H9 (cell line): ENCODE measurements at regions not wholly inside any gene's neighbourhood (a gene's known extent, or its start where the extent isn't known, plus 50 kb on each side); places are given as distances from the start of the nearest gene placed in this dataset.

Source experiments
- DNase-seq: peaks from one replicate; pipeline ENCODE4 v3.0.0-alpha.2; 2017
- H2AFZ ChIP-seq: one replicate; pipeline ENCODE4 v1.6.1; 2013; ENCODE audit warnings: mild to moderate bottlenecking, low read length, control low read depth, moderate library complexity
- H2AK5ac ChIP-seq: 2 replicates; pipeline ENCODE4 v1.6.1; 2013; ENCODE audit warnings: low read length, control low read depth, mixed read lengths; ENCODE audit not compliant: insufficient read length
- H2BK120ac ChIP-seq: one replicate; pipeline ENCODE4 v1.6.1; 2013; ENCODE audit warnings: low read depth, mild to moderate bottlenecking, low read length, control low read depth, inconsistent platforms; ENCODE audit not compliant: poor library complexity, severe bottlenecking
- H2BK12ac ChIP-seq: 2 replicates; pipeline ENCODE4 v1.6.1; 2013; ENCODE audit warnings: low read length, control low read depth, mixed read lengths, low read depth; ENCODE audit not compliant: insufficient read length
- H2BK15ac ChIP-seq: 2 replicates; pipeline ENCODE4 v1.6.1; 2013; ENCODE audit warnings: low read depth, low read length, control low read depth
- H2BK20ac ChIP-seq: one replicate; pipeline ENCODE4 v1.6.1; 2013; ENCODE audit warnings: low read depth, mild to moderate bottlenecking, low read length, control low read depth, inconsistent platforms; ENCODE audit not compliant: poor library complexity, severe bottlenecking
- H2BK5ac ChIP-seq: 2 replicates; pipeline ENCODE4 v1.6.1; 2013; ENCODE audit warnings: low read length, control low read depth, mixed read lengths; ENCODE audit not compliant: insufficient read length
- H3K14ac ChIP-seq: 2 replicates; pipeline ENCODE4 v1.6.1; 2013; ENCODE audit warnings: low read length, control low read depth; ENCODE audit not compliant: insufficient read depth
- H3K18ac ChIP-seq: 2 replicates; pipeline ENCODE4 v1.6.1; 2013; ENCODE audit warnings: low read depth, mild to moderate bottlenecking, mixed read lengths, low read length, control low read depth; ENCODE audit not compliant: insufficient read length
- H3K23ac ChIP-seq: 2 replicates; pipeline ENCODE4 v1.6.1; 2013; ENCODE audit warnings: low read length, control low read depth, mixed read lengths, low read depth; ENCODE audit not compliant: insufficient read length
- H3K23me2 ChIP-seq: 2 replicates; pipeline ENCODE4 v1.6.1; 2013; ENCODE audit warnings: low read depth, mild to moderate bottlenecking, mixed read lengths, low read length, control low read depth; ENCODE audit not compliant: insufficient read length, poor library complexity, severe bottlenecking
- H3K27ac ChIP-seq: 2 replicates; pipeline ENCODE4 v1.5.1; 2013; ENCODE audit warnings: low read length, control low read depth, mixed read lengths, low read depth; ENCODE audit not compliant: insufficient read length
- H3K27me3 ChIP-seq: 2 replicates; pipeline ENCODE4 v1.6.1; 2013; ENCODE audit warnings: low read length, control low read depth, inconsistent platforms; ENCODE audit not compliant: insufficient read depth
- H3K4ac ChIP-seq: 2 replicates; pipeline ENCODE4 v1.6.1; 2013; ENCODE audit warnings: low read depth, mild to moderate bottlenecking, control low read depth, inconsistent platforms, low read length, moderate library complexity
- H3K4me1 ChIP-seq: 2 replicates; pipeline ENCODE4 v1.6.1; 2013; ENCODE audit warnings: low read length, control low read depth, inconsistent platforms; ENCODE audit not compliant: insufficient read depth
- H3K4me2 ChIP-seq: 2 replicates; pipeline ENCODE4 v1.6.1; 2013; ENCODE audit warnings: low read length, control low read depth, mixed read lengths; ENCODE audit not compliant: insufficient read length, insufficient read depth
- H3K56ac ChIP-seq: 2 replicates; pipeline ENCODE4 v1.6.1; 2013; ENCODE audit warnings: low read depth, mild to moderate bottlenecking, mixed read lengths, low read length, control low read depth; ENCODE audit not compliant: insufficient read length
- H3K79me1 ChIP-seq: 2 replicates; pipeline ENCODE4 v1.6.1; 2013; ENCODE audit warnings: low read depth, mild to moderate bottlenecking, moderate library complexity, low read length, control low read depth, inconsistent platforms; ENCODE audit not compliant: insufficient read depth, poor library complexity, severe bottlenecking
- H3K79me2 ChIP-seq: 2 replicates; pipeline ENCODE4 v1.6.1; 2013; ENCODE audit warnings: low read length, control low read depth, inconsistent platforms; ENCODE audit not compliant: insufficient read depth
- H3K9ac ChIP-seq: 2 replicates; pipeline ENCODE4 v1.6.1; 2013; ENCODE audit warnings: low read length, control low read depth, mixed read lengths; ENCODE audit not compliant: insufficient read length; ENCODE audit errors: extremely low read depth
- H3K9me3 ChIP-seq: one replicate; pipeline ENCODE4 v1.6.1; 2013; ENCODE audit warnings: low read depth, low read length, inconsistent platforms; ENCODE audit not compliant: control insufficient read depth
- H3T11ph ChIP-seq: one replicate; pipeline ENCODE4 v1.6.1; 2013; ENCODE audit warnings: mild to moderate bottlenecking, low read length, control low read depth, inconsistent platforms
- H4K20me1 ChIP-seq: one replicate; pipeline ENCODE4 v1.6.1; 2013; ENCODE audit not compliant: control insufficient read depth, insufficient read length, insufficient read depth
- H4K5ac ChIP-seq: 2 replicates; pipeline ENCODE4 v1.6.1; 2013; ENCODE audit warnings: low read depth, mild to moderate bottlenecking, mixed read lengths, low read length, control low read depth; ENCODE audit not compliant: insufficient read length
- H4K8ac ChIP-seq: replicated peaks from 2 replicates; pipeline ENCODE4 v1.6.1; 2013; ENCODE audit warnings: low read length, control low read depth, mixed read lengths, low read depth; ENCODE audit not compliant: insufficient read length
- H4K91ac ChIP-seq: 2 replicates; pipeline ENCODE4 v1.6.1; 2013; ENCODE audit warnings: low read depth, mild to moderate bottlenecking, moderate library complexity, mixed read lengths, low read length, control low read depth; ENCODE audit not compliant: insufficient read length
- H3K27ac Mint-ChIP-seq, 3 experiments: 2 replicates in 2 of 3; 3 replicates in 1 of 3; pipeline ENCODE4 v1.8.0; 2020 to 2021; ENCODE audit warnings: mixed read lengths in 3 of 3, mild to moderate bottlenecking in 1 of 3, moderate library complexity in 1 of 3
- H3K27me3 Mint-ChIP-seq: 2 replicates; pipeline ENCODE4 v1.8.0; 2021; ENCODE audit warnings: low read depth, mild to moderate bottlenecking, moderate library complexity, mixed read lengths
- H3K36me3 Mint-ChIP-seq, 3 experiments: 2 replicates in 2 of 3; 3 replicates in 1 of 3; pipeline ENCODE4 v1.8.0; 2020 to 2021; ENCODE audit warnings: low read depth in 3 of 3, mixed read lengths in 3 of 3; ENCODE audit not compliant: insufficient read depth in 1 of 3
- H3K4me1 Mint-ChIP-seq, 2 experiments: 2 replicates each; pipeline ENCODE4 v1.8.0; 2020; ENCODE audit warnings: mixed read lengths in 2 of 2
- H3K4me3 Mint-ChIP-seq, 2 experiments: 2 replicates in 1 of 2; 3 replicates in 1 of 2; pipeline ENCODE4 v1.8.0; 2020 to 2021; ENCODE audit warnings: mild to moderate bottlenecking in 2 of 2, mixed read lengths in 2 of 2, moderate library complexity in 1 of 2
- H3K9me3 Mint-ChIP-seq, 2 experiments: 2 replicates in 1 of 2; 3 replicates in 1 of 2; pipeline ENCODE4 v1.8.0; 2020; ENCODE audit warnings: mild to moderate bottlenecking in 2 of 2, mixed read lengths in 2 of 2, moderate library complexity in 1 of 2
- WGBS: extraction: QIAGEN DNeasy Blood & Tissue Kit; methylation state at CpG from one replicate; pipeline ENCODE4 v1.1.7; 2013; ENCODE audit warnings: missing lambda C conversion rate, low lambda C conversion rate, mixed read lengths; ENCODE audit not compliant: insufficient read length; ENCODE audit errors: extremely low coverage; 5-methylcytosine and 5-hydroxymethylcytosine counted together
- TF ChIP-seq, protein P1 (sequence below): fragments of 200-600 bp; sonication (generic); conservative IDR thresholded peaks from 3 replicates; pipeline ENCODE4 v1.8.0; 2021; ENCODE audit warnings: antibody characterized with exemption, mild to moderate bottlenecking

DNA sequence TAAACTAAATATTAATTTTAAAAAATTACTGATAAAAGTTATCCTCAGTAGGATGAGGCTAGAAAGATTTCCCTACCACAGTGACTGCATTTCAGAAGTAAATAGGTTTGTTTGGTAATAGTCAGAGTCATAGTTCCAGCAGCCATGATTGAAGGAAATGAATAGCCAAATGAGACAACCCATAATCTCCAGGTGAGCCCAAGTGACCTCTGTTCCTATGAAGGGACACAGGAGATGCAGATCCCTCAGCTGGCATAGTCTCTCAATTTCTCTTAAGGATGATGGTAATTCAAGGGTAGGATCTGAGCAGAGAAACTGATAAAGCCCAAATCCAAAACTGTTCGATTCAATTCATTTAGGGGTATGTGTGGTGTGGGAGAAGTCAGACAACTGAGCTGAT lies 461.8 kb downstream of the RAP2B start:
- no CpG with 5 or more reads among the region's 1 CpG for WGBS
- DNase-seq = no peak
- Histone ChIP-seq H3T11ph (no peak overlapping the region), H3K27me3 (no peaks in the 10 kb centered on the region), H3K23me2 (no peaks in the 10 kb centered on the region), H2BK15ac (no peak overlapping the region), H2BK5ac (no peak overlapping the region), H2AK5ac (no peak overlapping the region), H4K8ac (no peak overlapping the region), H3K9ac (no peak overlapping the region), H3K79me1 (no peaks in the 10 kb centered on the region), H3K9me3 (no peaks in the 10 kb centered on the region), H3K23ac (no peak overlapping the region), H4K5ac (no peak overlapping the region), H2AFZ (no peak overlapping the region), H3K4ac (no peak overlapping the region), H3K4me2 (no peak overlapping the region), H2BK120ac (no peak overlapping the region), H3K56ac (no peak overlapping the region), H3K14ac (no peak overlapping the region), H2BK20ac (no peak overlapping the region), H4K91ac (no peak overlapping the region), H3K79me2 (no peaks in the 10 kb centered on the region), H3K18ac (no peak overlapping the region), H3K27ac (no peak overlapping the region), H3K4me1 (peaks cover 2% of the 10 kb centered on the region; the same call in 1 of the 2 replicates), H2BK12ac (no peak overlapping the region), H4K20me1 (no peaks in the 10 kb centered on the region)
- peaks cover 2 to 8% (median 4%) of the 10 kb centered on the region in 3 experiments; a peak in 3 of 7 replicates for H3K36me3 Mint-ChIP-seq
- peaks cover 0 to 9% of the 10 kb centered on the region in 2 experiments; a peak in 4 of 5 replicates for H3K9me3 Mint-ChIP-seq
- no peak overlapping the region for H3K4me3 Mint-ChIP-seq
- no peak overlapping the region for H3K27ac Mint-ChIP-seq
- H3K27me3 Mint-ChIP-seq = no peaks in the 10 kb centered on the region
- TF ChIP-seq, protein P1, sequence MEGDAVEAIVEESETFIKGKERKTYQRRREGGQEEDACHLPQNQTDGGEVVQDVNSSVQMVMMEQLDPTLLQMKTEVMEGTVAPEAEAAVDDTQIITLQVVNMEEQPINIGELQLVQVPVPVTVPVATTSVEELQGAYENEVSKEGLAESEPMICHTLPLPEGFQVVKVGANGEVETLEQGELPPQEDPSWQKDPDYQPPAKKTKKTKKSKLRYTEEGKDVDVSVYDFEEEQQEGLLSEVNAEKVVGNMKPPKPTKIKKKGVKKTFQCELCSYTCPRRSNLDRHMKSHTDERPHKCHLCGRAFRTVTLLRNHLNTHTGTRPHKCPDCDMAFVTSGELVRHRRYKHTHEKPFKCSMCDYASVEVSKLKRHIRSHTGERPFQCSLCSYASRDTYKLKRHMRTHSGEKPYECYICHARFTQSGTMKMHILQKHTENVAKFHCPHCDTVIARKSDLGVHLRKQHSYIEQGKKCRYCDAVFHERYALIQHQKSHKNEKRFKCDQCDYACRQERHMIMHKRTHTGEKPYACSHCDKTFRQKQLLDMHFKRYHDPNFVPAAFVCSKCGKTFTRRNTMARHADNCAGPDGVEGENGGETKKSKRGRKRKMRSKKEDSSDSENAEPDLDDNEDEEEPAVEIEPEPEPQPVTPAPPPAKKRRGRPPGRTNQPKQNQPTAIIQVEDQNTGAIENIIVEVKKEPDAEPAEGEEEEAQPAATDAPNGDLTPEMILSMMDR = no peak
- peaks cover 5 to 14% of the 10 kb centered on the region in 2 experiments; a peak in 3 of 4 replicates for H3K4me1 Mint-ChIP-seq
